Right cardiac atrium (tissue), 5 donors: ENCODE measurements at regions not wholly inside any gene's neighbourhood (a gene's known extent, or its start where the extent isn't known, plus 50 kb on each side); places are given as distances from the start of the nearest gene placed in this dataset.

Experiments
- ATAC-seq, 2 donors: fragments of 200-7000 bp; cut with Tn5 transposase; one replicate each; pipeline versions ENCODE4 v1.8.0 to v1.9.1; 2020; ENCODE audit warnings: moderate library complexity in 2 of 2, mild to moderate bottlenecking in 1 of 2
- DNase-seq, 3 donors: peaks; one replicate each; pipeline ENCODE4 v3.0.0-alpha.2; 2020
- H3K27ac ChIP-seq: one replicate; pipeline ENCODE4 v1.5.1; 2013; ENCODE audit warnings: mild to moderate bottlenecking, low read length, control low read depth, moderate library complexity
- H3K27me3 ChIP-seq: one replicate; pipeline ENCODE4 v1.6.1; 2013; ENCODE audit not compliant: control insufficient read depth, insufficient read depth
- H3K4me1 ChIP-seq: one replicate; pipeline ENCODE4 v1.6.1; 2013; ENCODE audit warnings: low read length; ENCODE audit not compliant: control insufficient read depth, insufficient read depth
- H3K4me3 ChIP-seq: one replicate; pipeline ENCODE4 v1.5.1; 2013; ENCODE audit warnings: low read length, control low read depth
- H3K9me3 ChIP-seq: one replicate; pipeline ENCODE4 v1.6.1; 2013; ENCODE audit warnings: low read length; ENCODE audit not compliant: control insufficient read depth
- WGBS: extraction: QIAGEN DNeasy Blood & Tissue Kit; methylation state at CpG from one replicate; pipeline ENCODE4 v1.1.7; 2013; 5-methylcytosine and 5-hydroxymethylcytosine counted together
- intact Hi-C, 4 donors: fragments of 100-400 bp; cut with DNase I; formaldehyde crosslinking; loops; one replicate each; pipeline versions ENCODE4 v1.11.0 to v1.14.0; 2022 to 2023
- donor health status: healthy with polysubstance abuse.
- donor health status: DM: no; HTN: yes; CAD: no.
- donor health status: DM: no; HTN: no; CAD: no.
- donor health status: DM: no; HTN: yes; CAD: no; lungs with severe emphysema.
- donor health status: DM: yes; HTN: yes; CAD: no.

DNA sequence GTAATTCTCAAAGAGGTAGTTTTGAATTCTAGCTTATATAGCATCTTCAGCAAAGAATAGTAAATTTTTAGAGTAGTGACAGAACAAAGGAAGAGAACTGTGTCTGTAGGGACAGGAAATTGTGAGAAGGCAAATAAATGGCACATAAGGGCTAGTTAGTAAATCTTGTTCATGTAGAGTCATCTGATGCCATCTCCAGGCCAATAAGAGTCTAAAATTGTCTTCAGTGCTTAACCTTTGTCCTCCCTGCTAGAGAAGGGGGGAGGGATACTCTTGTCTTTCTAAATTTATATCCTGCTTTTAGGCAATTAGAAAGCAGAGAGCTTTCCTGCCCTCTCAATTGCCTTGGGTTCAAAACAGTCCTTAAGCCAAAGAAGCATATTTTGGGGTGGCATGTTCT is 87.0 kb upstream of the DNAJC19 start:
- ATAC-seq (no peak), DNase-seq (no peak)
- Histone ChIP-seq H3K27me3 (no peaks in the 10 kb centered on the region), H3K4me1 (no peaks in the 10 kb centered on the region), H3K4me3 (no peak overlapping the region), H3K9me3 (no peaks in the 10 kb centered on the region), H3K27ac (no peak overlapping the region)
- intact Hi-C loops = no loop called here

DNA sequence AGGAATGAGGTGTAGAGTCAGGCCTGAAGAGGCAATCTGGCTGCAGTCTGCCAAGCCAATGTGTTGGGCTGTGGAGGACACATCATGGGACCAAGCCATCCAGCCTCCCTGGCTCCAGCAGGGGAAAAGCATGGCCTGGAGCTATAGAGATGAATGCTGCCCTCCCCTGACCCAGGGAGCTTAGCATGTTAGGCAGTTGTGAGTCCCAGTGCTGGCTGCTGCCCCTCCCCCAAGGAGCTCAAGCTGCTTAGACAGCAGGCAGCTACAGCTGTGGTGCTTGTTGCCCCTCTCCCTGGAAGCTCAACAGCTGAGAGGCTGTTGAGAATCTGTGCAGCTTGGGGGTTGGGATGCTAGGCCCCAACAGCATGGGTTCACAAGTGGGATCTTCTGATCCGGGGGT is 85.6 kb upstream of the DNAJC19 start:
- intact Hi-C loops = no loop called here
- 89% methylated on average over 1 of the region's 1 CpG for WGBS
- DNase-seq (no peak), ATAC-seq (no peak)
- no peaks in the 10 kb centered on the region for H3K4me1 ChIP-seq
- no peak overlapping the region for H3K4me3 ChIP-seq
- H3K27me3 ChIP-seq = no peaks in the 10 kb centered on the region
- no peak overlapping the region for H3K27ac ChIP-seq
- H3K9me3 ChIP-seq = no peaks in the 10 kb centered on the region

- intact Hi-C loops = no loop called here
- 59% methylated on average over 4 of the region's 4 CpGs for WGBS
- Histone ChIP-seq H3K27ac (no peak overlapping the region), H3K4me3 (no peak overlapping the region), H3K4me1 (no peaks in the 10 kb centered on the region), H3K27me3 (no peaks in the 10 kb centered on the region), H3K9me3 (no peaks in the 10 kb centered on the region)
- DNase-seq (no peak), ATAC-seq (no peak)
These were observed 76.9 kb upstream of the DNAJC19 start for GRCh38 chr3:181066143-181067087.

- Histone ChIP-seq H3K9me3 (no peaks in the 10 kb centered on the region), H3K4me1 (no peaks in the 10 kb centered on the region), H3K27ac (no peak overlapping the region), H3K4me3 (no peak overlapping the region), H3K27me3 (no peaks in the 10 kb centered on the region)
- DNase-seq (no peak), ATAC-seq (no peak)
- intact Hi-C loops = no loop called here
- WGBS = 64% methylated on average over 4 of the region's 4 CpGs
These were observed 66.7 kb upstream of the DNAJC19 start for GRCh38 chr3:181056136-181056732.

- intact Hi-C loops = no loop called here
- no peak for DNase-seq
- Histone ChIP-seq H3K27me3 (no peaks in the 10 kb centered on the region), H3K4me1 (no peaks in the 10 kb centered on the region), H3K27ac (no peak overlapping the region), H3K9me3 (no peaks in the 10 kb centered on the region), H3K4me3 (no peak overlapping the region)
- no peak for ATAC-seq
These were observed 65.0 kb upstream of the DNAJC19 start for GRCh38 chr3:181054538-181054937.

- no peak for DNase-seq
- WGBS = 35% methylated on average over 2 of the region's 2 CpGs
- ATAC-seq = no peak
- intact Hi-C loops = no loop called here
- Histone ChIP-seq H3K4me1 (no peaks in the 10 kb centered on the region), H3K27ac (no peak overlapping the region), H3K4me3 (no peak overlapping the region), H3K9me3 (no peaks in the 10 kb centered on the region), H3K27me3 (no peaks in the 10 kb centered on the region)
These were observed 62.7 kb upstream of the DNAJC19 start for GRCh38 chr3:181052256-181052655.

DNA sequence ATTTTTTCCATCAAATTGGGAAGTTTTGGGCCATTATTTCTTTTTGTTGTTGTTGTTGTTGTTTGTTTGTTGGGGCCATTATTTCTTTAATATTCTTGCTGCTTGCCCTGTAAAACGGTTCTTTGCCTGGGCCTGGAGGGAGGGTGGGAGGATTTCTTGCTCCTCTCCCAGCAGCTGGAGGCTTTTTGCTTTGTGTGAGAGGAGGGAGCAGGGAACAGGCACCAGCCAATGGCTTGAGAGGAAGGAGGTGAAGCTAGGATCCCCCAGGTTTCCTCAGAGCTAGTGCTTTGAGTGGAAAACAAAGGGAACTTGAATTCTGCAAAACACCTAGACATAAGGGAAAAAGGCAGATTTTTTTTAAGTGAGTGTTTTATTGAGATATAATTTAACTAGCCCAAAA is 61.2 kb upstream of the DNAJC19 start:
- intact Hi-C loops = no loop called here
- H3K4me1 ChIP-seq = no peaks in the 10 kb centered on the region
- no peaks in the 10 kb centered on the region for H3K27me3 ChIP-seq
- WGBS = 5% methylated on average over 1 of the region's 1 CpG
- no peak overlapping the region for H3K27ac ChIP-seq
- no peaks in the 10 kb centered on the region for H3K9me3 ChIP-seq
- no peak for DNase-seq
- H3K4me3 ChIP-seq = no peak overlapping the region
- no peak for ATAC-seq

DNA sequence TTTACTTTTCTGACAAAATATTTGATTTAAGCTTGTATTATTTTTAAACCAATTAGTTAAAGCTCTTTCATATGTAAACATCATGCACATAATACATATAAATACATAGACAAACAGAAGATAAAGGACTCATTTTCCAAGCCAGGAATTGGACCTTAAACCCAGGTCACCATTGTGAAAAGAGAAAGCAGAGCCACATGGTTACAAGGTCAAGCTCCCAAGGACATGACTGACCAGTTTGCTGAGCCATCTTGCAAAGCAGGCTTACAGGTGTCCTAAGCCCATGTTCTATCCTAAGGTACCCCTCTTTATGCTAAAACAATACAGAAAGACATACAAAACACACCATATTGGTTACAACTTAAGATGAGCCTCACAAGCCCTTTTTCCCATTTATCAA is 50.5 kb upstream of the DNAJC19 start:
- Histone ChIP-seq H3K27ac (no peak overlapping the region), H3K4me3 (no peak overlapping the region), H3K9me3 (no peaks in the 10 kb centered on the region), H3K27me3 (no peaks in the 10 kb centered on the region), H3K4me1 (no peaks in the 10 kb centered on the region)
- intact Hi-C loops = no loop called here
- ATAC-seq (no peak), DNase-seq (no peak)
